ENCODE measurements at regions not wholly inside any gene's neighbourhood (a gene's known extent, or its start where the extent isn't known, plus 50 kb on each side); places are given as distances from the start of the nearest gene placed in this dataset.
"Not testable (repeated sequence)": the region's sequence is repeated elsewhere in the genome, so short reads cannot be mapped to it uniquely, and the experiment has no call there.

DNA sequence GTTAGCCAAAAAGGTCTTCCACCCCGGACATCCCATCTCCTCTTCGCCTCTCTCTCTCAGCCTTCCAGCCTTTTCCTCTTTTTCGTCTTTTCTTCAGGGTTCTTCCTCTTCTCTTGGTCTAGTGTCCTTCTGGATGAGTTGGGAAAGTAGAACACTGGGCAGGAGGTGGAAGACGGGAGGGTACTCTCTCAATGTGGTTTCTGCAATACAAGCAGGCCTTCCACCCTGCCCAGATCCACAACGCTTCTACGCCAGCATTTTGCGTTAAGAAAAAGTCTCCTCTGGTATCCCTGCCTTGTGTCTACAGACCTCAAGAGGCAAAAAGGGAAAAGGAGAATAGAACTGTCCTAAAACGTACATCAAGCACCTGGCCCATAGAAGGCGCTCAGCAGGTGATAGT is 587.8 kb downstream of the BNC2 start:
- no peak for DNase-seq

DNA sequence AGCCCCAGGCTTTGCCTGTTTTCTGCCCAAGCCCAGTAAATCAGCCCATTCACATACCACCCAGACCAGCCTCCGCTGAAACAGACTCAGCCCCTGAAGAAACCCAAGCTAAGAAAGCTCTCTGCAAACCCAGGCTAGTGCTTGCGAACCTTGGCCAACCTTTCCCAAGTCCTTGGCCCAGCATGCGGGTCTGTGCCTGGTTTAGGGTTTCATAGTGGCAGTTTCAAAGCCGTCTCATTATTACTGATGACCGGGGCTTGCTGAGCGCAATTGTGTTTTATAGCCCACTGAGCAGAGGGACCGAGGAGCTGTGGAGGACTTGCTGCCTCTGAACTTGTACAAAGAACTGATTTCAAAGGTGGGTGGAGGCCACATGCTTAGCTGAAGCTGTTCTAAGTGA is 584.3 kb downstream of the BNC2 start:
- DNase-seq, result no peak

DNA sequence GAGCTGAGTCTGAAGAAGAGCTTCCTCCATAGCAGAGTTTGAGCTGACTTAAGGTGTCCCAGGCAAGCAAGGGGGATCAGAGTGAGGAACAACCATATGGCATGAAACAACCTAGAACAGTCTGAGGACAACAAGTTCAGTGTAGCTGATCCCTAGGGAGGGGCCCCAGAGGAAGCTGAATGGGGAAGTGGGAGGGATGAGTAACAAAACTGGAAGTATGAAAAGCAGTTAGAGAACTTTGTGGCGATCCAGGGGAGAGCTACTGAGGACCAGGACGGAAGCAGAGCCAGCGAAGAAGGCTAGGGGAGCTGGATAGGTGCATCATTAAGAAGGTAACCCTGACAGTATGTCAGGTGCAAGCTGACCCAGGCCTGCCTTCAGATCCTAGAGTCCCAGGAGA is 580.8 kb downstream of the BNC2 start:
- DNase-seq, result no peak

DNA sequence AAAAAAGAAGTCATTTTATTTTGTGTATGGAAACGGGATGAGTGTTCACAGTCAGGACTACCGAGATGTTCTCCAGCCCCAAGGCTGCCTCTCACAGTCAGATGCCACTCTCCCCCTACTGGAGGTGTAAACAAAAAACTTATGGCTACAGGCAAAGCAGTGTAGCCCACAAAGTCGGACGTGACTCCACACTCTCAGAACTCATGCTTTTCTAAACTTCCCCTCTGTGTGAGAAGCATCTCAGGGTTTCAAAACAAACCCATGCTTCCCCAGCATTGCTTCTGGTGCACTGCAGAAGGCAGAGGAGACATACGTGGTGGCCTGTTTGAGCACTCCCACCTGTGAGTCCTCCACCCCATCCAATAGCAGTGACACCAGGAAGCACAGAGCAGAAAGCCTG is 580.3 kb downstream of the BNC2 start:
- DNase-seq, result no peak

DNA sequence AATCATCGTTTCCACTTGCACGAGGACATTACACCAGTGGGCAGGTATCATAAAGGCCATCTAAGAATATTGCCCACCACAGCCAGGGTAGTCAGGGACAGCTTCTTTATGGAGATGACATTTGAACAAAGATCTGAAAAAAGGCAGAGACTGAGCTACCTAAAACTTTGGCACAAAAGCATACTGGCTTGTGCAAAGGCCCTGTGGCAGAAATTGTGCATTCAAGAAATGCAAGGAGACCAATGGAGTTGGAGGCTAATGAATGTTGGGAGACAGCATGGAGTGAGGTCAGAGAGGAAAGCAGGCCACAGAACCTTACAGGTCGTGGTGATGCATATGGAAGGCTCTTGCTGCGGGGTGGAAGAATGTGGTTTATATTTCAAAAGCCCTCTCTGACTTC is 578.5 kb downstream of the BNC2 start:
- DNase-seq, result no peak

DNA sequence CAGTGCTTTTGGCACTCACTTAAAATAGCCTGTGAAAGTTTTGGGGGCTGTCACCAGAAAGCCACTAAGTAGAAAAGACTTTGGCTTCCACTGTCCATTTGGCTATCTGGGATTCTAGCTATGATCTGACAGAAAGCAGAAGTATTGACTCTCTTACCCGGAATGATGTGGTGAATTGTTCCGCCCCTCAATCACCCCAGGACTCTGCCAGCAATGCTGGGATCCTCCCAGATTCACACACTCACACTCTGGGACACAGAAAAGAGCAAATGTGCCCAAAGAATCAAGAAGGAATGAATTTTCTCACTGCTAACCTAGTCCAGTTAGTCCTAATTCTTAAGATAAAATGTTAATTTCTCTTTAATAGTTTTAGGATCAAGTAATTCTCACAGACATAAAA is 576.9 kb downstream of the BNC2 start:
- DNase-seq, result no peak

DNA sequence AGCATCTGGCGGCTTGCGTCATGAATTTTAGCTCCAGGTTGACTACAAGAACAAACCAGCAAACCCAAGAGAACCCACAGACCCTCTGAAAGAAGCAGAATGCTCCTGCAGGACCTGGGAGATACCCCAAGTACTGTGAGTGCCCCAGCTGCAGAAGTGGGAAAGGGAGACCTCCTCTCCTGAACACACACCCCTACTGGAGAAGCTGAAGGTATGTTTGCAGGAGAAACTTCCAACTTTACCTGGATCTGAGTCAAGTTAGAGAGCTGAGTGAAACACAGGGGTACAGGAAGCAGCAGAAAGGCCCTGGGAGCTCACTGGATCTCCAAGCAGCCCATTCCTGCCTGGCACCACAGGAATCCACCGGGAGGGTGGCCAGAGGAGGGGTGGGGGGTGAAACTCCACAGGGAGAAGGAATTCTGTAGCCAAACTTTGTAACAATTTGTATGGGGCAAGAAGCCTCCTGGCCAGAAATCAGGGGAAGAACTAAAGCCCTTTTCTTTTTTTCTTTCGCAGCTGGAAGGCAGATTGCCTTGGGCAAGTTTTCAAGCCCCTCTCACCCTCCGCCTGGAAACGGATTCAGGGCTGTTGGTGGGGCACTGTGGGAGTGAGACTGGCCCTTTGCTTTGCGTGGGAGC is 576.2 kb downstream of the BNC2 start:
- DNase-seq, result no peak

DNA sequence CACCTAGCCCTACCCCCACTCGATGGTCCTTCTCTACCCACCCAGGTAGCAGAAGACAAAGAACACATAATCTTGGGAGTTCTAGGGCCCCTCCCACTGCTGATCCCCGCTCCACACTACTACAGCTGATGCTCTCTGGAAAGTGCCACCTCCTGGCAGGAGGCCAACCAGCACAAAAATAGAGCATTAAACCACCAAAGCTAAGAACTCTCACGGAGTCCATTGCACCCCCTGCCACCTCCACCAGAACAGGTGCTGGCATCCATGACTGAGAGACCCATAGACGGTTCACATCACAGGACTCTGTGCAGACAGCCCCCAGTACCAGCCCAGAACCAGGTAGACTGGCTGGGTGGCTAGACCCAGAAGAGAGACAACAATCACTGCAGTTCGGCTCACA is 575.5 kb downstream of the BNC2 start:
- DNase-seq, result not testable (repeated sequence)

DNA sequence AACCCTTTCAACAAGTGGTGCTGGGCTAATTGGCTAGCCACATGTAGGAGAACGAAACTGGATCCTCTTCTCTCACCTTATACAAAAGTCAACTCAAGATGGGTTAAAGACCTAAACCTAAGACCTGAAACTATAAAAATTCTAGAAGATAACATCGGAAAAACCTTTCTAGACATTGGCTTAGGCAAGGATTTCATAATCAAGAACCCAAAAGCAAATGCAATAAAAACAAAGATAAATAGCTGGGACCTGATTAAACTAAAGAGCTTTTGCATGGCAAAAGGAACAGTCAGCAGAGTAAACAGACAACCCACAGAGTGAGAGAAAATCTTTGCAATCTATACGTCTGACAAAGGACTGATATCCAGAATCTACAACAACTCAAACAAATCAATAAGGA is 571.1 kb downstream of the BNC2 start:
- not testable (repeated sequence) for DNase-seq

DNA sequence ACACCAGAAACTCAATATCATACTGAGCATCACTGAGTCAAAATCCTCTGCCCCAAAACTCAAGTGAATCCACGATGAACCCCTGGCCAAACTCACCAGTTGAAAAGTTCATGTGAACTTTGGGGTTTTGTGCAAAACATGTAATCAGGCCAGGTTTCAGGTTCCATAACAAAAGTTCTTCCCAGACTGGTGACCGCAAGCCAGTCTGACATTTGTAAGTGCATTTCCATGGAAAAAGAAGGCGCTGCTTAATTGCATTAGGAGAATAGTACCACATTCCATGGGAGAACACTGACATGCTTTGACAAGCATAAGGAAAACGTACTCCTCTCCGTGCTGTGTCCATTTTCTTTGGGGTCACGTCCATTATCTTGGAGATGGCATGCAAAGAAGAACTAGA is 567.0 kb downstream of the BNC2 start:
- DNase-seq, result no peak

DNA sequence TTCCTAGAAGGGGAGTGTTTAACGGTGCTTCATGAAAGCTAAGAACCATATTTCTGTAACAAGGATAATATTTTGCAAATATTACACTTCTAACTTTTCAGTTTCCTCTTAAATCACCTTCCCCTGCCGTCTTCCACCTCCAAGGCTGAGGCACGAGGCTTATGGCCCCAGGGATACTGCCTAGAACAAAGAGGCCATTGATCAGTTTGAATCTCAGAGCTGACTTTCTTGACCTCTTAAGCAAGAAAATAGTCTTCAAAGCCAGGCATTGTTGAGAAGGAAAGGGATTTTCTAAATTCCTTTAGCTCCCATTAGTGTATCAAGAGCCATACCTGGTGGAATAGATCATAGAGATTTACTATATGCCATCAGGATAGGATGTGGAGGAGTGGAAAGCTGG is 566.2 kb downstream of the BNC2 start:
- DNase-seq, result no peak

DNA sequence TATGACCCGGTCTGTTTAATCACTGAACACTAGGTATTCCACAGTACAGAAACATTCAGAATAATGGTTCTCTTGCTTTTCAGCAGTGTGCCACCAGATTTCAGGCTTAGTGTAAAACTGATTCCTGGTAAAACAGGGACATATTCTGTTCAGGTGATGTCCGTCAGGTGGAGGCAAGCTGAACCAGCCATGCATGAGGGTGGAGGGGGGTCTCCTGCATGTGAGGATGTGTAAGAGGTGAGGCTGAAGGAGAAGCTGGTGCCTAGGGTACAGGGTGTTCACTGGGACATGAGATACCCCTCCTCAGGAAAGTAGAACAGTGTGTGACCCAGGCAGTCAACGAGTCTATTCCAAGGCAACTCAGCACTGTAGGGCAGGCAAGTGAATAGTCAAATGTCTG is 563.9 kb downstream of the BNC2 start:
- no peak for DNase-seq

DNA sequence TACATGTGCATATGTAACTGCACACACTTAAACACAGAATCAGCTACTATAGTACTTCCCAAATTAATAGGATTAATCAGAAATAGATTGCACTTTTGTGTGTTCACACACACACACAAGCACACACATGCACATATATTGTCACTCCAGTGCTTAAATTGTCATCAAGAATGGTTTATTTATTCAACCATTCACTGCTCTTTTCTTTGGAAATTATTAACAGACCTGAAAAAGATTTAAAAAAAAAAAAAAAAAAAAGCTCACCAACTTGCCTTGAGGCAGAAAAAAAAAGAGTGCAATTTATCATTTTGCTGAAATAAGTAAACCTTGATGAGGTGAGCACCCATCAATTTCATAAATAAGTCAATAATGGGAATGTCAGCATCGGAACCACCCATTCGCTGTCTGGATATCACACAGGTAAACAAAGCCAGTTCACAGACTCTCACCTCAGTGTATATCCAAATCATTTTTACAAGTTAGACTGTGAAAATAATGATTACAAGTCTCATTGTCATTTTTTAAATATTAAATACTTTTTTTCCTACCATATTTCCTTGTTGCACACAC is 562.8 kb downstream of the BNC2 start:
- DNase-seq, result no peak

DNA sequence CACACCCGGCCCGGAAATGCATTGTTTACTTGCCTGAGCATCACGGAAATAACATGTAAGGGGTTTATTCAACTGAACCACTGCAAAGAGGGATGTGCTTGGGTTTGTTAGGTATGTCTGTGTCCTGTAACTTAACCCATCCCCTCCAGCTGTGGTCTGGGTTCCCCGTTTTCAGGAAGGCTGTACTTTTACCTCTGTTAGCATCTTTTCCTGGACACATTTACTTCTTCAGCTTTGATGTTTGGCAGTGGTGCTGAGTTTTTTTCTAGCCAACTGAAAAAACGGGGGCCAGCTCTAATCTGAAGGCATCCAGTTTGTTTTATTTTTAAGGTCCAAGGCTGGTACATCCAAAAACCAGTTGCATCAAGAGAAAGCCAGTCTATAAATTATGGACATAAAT is 561.8 kb downstream of the BNC2 start:
- no peak for DNase-seq

DNA sequence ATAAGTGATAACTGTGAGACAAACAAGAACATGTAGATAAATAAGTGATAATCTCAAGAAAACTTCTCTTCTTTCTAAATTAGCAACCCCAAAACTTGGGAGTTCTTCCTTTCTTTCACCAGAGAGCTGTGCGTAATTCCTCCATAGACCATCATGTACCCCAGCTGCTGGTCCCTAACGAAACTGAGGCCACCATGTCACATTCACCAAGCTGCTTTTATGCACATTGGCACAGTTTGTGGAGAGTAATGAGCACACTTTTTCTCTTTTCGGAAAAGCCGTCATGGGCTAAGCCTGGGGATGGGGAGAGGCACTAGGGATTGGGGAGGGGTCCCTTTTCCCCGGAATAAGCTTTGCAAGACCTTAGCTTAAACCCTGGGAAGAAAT is 561.4 kb downstream of the BNC2 start:
- no peak for DNase-seq

DNA sequence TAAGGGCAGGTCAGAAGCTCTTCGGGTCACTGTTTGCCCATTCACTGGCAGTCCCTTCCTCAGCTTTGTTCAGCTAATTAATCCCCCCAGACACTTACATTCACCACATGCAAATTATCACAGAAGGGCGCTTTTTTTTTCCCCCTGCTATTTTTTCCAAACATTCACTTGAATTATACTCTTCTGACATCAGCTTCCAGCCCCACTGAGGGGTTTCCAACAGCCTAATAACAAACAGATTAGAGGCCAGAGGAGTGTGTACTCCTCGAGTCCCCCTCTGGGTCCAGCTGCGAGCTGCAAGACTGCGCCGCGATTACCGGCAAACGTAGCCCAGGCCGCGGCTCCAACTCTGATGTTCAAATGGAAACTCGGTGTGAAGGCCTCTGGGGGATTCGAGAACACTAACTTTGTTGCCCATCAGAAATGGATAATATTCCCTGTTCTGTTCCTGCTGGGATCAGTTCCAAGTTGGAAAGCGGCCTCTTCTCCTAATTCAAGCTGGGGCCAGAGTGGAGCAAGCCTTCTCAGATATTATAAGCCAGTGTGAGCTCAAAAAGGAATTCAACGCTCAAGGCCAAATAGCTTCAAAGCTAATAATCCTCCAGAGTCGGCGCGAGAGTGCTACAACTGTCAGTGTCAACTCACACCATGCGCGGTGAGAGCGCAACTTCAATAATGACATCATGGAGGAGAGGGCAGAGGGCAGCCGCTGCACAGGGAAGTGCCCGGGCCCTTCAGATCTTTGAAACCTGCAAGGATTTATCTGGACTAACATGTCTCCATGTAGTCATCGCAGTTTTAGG is 560.8 kb downstream of the BNC2 start:
- DNase-seq, result no peak

DNA sequence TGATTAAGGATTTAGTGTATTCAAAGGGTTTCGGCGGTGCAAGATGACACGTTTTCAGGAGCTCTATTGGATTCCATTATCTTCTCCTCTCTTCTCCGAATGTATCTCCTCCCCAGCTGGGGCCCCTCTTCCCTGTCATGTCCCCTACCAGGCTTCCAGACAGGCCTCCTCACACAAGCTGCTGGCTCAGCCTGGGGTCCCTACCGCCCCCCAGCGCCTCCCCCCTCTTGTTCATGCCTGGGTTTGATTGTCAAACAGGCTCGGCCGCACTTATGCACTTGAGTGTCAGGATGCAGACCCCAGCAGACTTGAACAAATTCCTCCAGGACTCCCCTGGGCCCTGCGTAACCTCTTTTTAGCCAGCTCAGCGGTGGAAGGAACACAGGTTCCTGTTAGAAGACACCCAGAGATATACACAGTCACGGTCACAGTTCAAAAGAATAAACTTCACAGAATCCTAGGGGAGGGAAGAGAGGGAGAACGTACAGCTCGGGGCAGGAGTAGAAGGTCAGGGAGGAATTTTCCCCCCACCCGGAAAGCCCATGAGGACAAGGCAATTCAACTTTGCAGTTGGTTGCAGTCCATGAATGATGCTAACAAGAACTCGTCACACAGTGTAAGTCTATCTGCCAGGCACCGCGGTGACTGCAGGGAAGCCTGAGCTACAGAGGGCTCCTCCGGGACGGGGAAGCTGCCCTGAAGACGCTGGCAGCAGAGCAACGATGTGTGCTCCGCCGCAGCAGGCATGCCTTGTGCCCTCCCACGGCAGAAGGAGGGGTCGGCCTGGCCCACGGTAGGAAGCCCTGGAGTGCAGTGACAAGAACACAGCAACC is 560.0 kb downstream of the BNC2 start:
- DNase-seq, result no peak

DNA sequence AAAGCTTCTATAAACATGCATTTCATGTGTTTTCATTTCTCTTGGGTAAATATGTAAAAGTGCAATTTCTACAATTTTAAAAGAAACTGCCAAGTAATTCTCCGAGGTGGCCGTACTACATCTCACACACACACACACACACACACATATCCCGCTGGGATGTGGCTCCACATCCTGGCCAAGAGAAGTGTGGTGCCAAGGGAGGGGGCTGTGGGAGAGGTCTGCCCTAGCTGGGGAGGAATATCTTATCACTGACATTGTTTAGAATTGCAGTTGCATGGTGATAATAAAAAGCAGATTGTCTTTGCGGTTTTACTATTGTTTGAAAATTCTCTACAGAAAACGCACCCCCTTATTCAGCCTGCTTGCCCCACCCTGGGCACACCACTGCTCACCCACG is 558.4 kb downstream of the BNC2 start:
- no peak for DNase-seq

DNA sequence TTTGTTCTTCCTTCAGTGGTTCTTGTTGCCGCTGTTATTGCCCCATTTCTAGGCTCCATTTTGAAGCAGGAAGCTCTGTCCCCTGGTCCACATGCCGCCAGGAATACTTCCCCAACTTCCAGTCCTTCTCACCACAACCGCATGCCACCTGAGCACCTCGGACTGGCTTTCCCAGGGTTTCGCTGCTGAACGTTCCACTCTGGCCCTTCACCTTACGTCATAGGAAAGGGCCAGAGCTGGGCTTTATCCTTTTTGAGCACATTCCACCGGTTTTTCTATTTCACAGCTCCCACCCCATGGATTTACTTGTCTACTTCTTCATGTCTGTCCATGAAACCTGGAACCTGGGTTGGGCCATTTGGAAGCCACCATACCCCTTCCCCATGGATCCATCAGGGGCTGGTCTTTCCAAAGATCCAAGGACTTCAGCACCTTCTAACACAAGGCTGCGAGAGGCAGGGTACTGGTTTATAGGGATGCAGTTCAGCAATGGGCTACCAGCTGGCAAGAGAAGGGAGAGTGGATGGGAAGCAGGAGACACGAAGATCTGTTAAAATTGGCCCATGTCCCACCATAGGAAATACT is 557.4 kb downstream of the BNC2 start:
- no peak for DNase-seq

DNA sequence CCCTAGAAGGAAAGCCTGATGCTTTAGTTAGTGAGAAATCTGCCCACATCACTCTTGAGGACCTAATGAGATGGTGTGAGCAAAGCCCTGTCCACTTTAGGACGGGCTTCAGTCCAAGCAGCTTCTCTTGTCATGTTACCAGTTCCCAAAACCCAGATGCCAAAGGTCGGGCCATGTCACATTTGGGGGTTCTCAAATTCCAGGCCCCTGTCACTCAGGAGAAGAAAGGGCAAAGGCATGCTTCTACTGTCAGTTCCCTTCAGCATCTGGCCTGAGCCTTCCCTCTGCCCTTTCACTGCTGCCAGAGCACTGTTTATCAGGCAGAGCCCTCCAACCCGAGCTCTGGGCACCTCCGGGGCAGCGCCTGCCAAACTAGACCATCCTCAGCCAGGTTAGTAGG is 556.0 kb downstream of the BNC2 start:
- DNase-seq, result no peak

DNA sequence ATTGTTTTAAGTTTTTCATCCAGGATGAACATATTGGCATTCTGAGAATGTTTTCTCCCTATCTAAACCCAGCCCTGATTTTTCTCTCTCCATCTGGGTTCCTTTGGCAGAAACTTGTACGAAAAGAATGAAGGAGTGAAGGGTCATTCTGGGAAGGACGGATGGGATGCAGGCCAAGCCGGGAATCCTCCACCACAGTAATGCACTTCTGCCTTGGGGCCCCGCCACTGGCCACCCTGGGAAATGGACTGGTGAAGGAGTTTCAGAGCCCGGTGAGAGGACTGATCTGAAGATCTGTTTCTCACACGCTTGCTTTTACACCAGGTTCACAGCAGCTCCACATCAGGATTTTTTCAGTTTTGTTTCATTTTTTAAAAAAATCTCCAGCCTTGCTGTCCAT is 554.8 kb downstream of the BNC2 start:
- DNase-seq, result no peak

DNA sequence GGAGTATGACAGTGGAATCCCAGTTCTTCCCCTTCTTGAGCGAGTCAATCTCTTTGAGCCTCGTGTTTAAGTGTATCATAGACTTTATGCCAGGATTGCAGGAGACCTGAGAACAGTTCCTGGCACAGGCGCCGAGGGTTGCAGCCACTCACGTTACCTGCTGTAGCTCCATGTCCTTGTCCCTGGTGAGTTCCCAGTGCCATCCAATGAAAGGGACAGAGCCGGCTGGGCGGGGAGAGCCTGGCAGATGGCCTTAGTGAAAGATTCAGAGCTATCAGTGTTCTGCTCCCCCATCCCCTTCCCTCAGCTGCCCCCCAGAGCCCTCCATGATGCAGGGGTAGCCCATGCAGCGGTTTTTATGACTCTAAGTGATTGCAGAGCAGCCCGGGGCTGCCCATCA is 554.0 kb downstream of the BNC2 start:
- DNase-seq, result no peak

Measured in NCI-H2081 (cell line).